HG03135 (cell line): ENCODE measurements at regions not wholly inside any gene's neighbourhood (a gene's known extent, or its start where the extent isn't known, plus 50 kb on each side); places are given as distances from the start of the nearest gene placed in this dataset.
"Not testable (repeated sequence)": the region's sequence is repeated elsewhere in the genome, so short reads cannot be mapped to it uniquely, and the experiment has no call there.

Experiments used
- ATAC-seq: cut with Tn5 transposase; IDR thresholded peaks from one replicate; pipeline ENCODE4 v1.9.1; 2021; ENCODE audit warnings: mild to moderate bottlenecking, moderate library complexity; ENCODE audit not compliant: unreplicated experiment

- ATAC-seq, result peak; percentile 61
Measured at GRCh38 chr9:31302620-31303418, 1081.6 kb upstream of the ACO1 start.

GRCh38 chr9:31304576-31304975 is 1079.9 kb upstream of the ACO1 start:
- no peak for ATAC-seq

GRCh38 chr9:31314241-31314640 is 1070.2 kb upstream of the ACO1 start:
- ATAC-seq, result no peak

GRCh38 chr9:31320494-31320893 is 1063.9 kb upstream of the ACO1 start:
- ATAC-seq, result no peak

GRCh38 chr9:31321256-31321655 is 1063.2 kb upstream of the ACO1 start:
- ATAC-seq, result no peak

- ATAC-seq, result no peak
Measured at GRCh38 chr9:31321686-31322085, 1062.8 kb upstream of the ACO1 start.

- no peak for ATAC-seq
Measured at GRCh38 chr9:31323726-31324444, 1060.6 kb upstream of the ACO1 start.

- no peak for ATAC-seq
Measured at GRCh38 chr9:31325778-31326177, 1058.7 kb upstream of the ACO1 start.

- ATAC-seq, result not testable (repeated sequence)
Measured at GRCh38 chr9:31326883-31327282, 1057.6 kb upstream of the ACO1 start.

- no peak for ATAC-seq
Measured at GRCh38 chr9:31334837-31335528, 1049.5 kb upstream of the ACO1 start.

GRCh38 chr9:31335529-31336234 is 1048.8 kb upstream of the ACO1 start:
- ATAC-seq, result no peak

GRCh38 chr9:31336386-31336785 is 1048.1 kb upstream of the ACO1 start:
- ATAC-seq, result no peak

- ATAC-seq, result no peak
Measured at GRCh38 chr9:31336841-31337240, 1047.6 kb upstream of the ACO1 start.

GRCh38 chr9:31347082-31347617 is 1037.3 kb upstream of the ACO1 start:
- ATAC-seq, result peak; percentile 100

GRCh38 chr9:31355159-31355882 is 1029.1 kb upstream of the ACO1 start:
- ATAC-seq, result no peak

GRCh38 chr9:31355965-31356364 is 1028.5 kb upstream of the ACO1 start:
- no peak for ATAC-seq

- ATAC-seq, result no peak
Measured at GRCh38 chr9:31359071-31359470, 1025.4 kb upstream of the ACO1 start.

- ATAC-seq, result no peak
Measured at GRCh38 chr9:31364171-31364570, 1020.3 kb upstream of the ACO1 start.

- no peak for ATAC-seq
Measured at GRCh38 chr9:31372799-31373587, 1011.5 kb upstream of the ACO1 start.
